ENCODE measurements at regions not wholly inside any gene's neighbourhood (a gene's known extent, or its start where the extent isn't known, plus 50 kb on each side); places are given as distances from the start of the nearest gene placed in this dataset.

DNA sequence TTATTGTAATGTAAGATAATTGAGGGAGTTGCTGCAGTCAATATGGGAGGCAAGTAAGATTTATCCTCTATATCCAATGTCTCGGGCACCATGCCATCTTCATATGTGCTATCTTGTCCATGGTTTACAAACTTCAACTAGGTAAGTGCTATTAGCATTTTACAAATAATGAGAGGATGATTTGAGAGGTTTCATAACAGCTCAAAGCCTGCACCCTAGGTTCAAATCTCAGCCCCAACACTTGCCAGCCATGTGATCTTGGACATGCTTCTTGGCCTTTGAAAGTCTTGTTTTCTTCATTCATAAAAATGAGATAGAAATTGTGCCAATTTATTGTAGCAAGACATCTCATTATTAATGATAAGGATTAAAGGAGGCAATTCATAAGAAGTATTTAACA is 108.8 kb downstream of the RND3 start:
- H3K36me3 ChIP-seq (ENCODE audit: control insufficient read depth in 1 of 2, insufficient read depth in 2 of 2, low read length in 2 of 2): no peaks in the 10 kb centered on the region
- ChIA-PET CTCF (no interaction called here), POLR2A (no interaction called here)

More for the DNA sequence above, 108.8 kb downstream of the RND3 start:
- Histone ChIP-seq H2AFZ (ENCODE audit: low read depth, low read length, poor library complexity, severe bottlenecking) (no peak overlapping the region), H3K4me3 (replicated peaks in 1 of 2; ENCODE audit: low read depth in 1 of 2, low read length in 2 of 2) (no peak overlapping the region), H4K20me1 (ENCODE audit: insufficient read depth) (no peaks in the 10 kb centered on the region), H3K27me3 (ENCODE audit: insufficient read depth, low read length) (no peaks in the 10 kb centered on the region), H3K4me1 (ENCODE audit: control insufficient read depth in 1 of 2, insufficient read depth in 2 of 2, low read length in 2 of 2) (no peaks in the 10 kb centered on the region), H3K9me2 (ENCODE audit: insufficient read depth) (no peaks in the 10 kb centered on the region), H3K9me3 (ENCODE audit: control insufficient read depth in 1 of 2, insufficient read depth in 1 of 2, low read depth in 1 of 2, low read length in 2 of 2) (no peaks in the 10 kb centered on the region), H3K79me2 (ENCODE audit: insufficient read depth, low read length) (no peaks in the 10 kb centered on the region), H3K4me2 (ENCODE audit: low read length) (no peak overlapping the region), H3K9ac (ENCODE audit: low read length) (no peak overlapping the region), H3K27ac (ENCODE audit: low read depth, low read length) (no peak overlapping the region)
- TF ChIP-seq SIN3A (IDR thresholded peaks at IDR 0.05; ENCODE audit: low read depth) (no peak), ZFX (IDR thresholded peaks at IDR 0.05) (no peak), TCF7L2 (IDR thresholded peaks at IDR 0.05; ENCODE audit: borderline replicate concordance, extremely low read depth, insufficient read depth, insufficient read length) (no peak), RAD21 (IDR thresholded peaks at IDR 0.05; ENCODE audit: low read depth) (no peak), FOSL1 (IDR thresholded peaks at IDR 0.05; ENCODE audit: low read depth) (no peak)
- TF ChIP-seq, protein P1, sequence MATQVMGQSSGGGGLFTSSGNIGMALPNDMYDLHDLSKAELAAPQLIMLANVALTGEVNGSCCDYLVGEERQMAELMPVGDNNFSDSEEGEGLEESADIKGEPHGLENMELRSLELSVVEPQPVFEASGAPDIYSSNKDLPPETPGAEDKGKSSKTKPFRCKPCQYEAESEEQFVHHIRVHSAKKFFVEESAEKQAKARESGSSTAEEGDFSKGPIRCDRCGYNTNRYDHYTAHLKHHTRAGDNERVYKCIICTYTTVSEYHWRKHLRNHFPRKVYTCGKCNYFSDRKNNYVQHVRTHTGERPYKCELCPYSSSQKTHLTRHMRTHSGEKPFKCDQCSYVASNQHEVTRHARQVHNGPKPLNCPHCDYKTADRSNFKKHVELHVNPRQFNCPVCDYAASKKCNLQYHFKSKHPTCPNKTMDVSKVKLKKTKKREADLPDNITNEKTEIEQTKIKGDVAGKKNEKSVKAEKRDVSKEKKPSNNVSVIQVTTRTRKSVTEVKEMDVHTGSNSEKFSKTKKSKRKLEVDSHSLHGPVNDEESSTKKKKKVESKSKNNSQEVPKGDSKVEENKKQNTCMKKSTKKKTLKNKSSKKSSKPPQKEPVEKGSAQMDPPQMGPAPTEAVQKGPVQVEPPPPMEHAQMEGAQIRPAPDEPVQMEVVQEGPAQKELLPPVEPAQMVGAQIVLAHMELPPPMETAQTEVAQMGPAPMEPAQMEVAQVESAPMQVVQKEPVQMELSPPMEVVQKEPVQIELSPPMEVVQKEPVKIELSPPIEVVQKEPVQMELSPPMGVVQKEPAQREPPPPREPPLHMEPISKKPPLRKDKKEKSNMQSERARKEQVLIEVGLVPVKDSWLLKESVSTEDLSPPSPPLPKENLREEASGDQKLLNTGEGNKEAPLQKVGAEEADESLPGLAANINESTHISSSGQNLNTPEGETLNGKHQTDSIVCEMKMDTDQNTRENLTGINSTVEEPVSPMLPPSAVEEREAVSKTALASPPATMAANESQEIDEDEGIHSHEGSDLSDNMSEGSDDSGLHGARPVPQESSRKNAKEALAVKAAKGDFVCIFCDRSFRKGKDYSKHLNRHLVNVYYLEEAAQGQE (IDR thresholded peaks at IDR 0.05; ENCODE audit: low read depth): no peak
- ATAC-seq: no peak
- no TSS peak for BruUV-seq (replicated peaks)
- intact Hi-C loops (cut with micrococcal nuclease): no loop called here
- RAD21 ChIA-PET (ENCODE audit: low non-redundant PET in 1 of 2, low total read pairs in 2 of 2, uncharacterized antibody in 2 of 2, unreplicated experiment in 2 of 2): no interaction called here
- no peak for DNase-seq (ENCODE audit: low read depth, low spot score)
